ENCODE measurements at regions not wholly inside any gene's neighbourhood (a gene's known extent, or its start where the extent isn't known, plus 50 kb on each side); places are given as distances from the start of the nearest gene placed in this dataset.

DNA sequence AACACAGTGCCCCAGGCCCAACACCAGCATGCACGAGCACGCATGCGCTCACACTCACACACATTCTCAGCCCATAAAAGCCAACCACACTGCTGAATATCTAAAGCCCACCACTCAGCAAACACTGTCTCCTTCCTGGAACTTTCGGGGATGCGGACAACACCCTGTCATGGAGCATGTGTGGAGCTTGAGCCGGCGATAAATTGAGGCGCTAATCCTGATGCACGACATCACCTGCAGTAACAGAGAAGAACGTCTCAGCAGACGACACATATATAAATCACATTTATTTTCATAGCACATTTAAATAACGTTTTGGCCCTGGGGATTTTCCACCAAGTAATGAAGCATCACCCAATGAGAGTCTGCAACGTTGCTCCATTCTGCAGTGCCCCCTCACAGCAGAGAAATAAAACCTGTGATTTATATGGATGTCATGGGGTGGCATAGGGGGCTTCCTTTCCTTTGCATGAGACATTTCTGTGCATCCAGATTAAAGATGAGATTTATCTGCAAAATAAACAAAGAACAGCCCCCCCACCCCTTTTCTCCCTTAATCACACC is 267.7 kb upstream of the NFE2L3 start:
- DNase-seq (ENCODE audit: low read depth in 2 of 2), result no peak

DNA sequence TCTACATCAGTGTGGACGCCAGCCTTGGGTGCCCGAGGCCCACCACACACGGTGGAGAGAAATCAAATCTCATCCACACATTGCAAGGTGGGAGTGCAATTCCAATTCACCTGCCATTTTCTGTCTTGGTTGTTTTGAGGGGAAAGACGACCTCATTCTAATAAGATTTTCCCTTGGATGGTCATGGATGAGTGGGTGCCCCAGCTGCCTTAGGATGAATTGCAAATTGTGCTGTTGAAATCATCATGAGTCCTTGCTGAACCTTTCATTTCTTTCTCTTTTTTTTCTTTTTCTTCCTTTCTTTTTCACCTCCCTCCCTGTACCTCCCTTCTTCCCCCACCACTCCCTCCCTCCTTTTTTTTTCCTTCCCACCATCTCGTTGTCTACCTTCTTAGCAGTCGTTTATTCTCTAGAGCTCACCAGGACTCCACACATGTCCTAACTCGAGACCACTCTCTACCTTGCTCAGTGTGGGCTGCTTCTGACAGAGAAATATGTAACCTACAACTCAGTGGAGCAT is 266.9 kb upstream of the NFE2L3 start:
- DNase-seq (ENCODE audit: low read depth in 2 of 2), result no peak

DNA sequence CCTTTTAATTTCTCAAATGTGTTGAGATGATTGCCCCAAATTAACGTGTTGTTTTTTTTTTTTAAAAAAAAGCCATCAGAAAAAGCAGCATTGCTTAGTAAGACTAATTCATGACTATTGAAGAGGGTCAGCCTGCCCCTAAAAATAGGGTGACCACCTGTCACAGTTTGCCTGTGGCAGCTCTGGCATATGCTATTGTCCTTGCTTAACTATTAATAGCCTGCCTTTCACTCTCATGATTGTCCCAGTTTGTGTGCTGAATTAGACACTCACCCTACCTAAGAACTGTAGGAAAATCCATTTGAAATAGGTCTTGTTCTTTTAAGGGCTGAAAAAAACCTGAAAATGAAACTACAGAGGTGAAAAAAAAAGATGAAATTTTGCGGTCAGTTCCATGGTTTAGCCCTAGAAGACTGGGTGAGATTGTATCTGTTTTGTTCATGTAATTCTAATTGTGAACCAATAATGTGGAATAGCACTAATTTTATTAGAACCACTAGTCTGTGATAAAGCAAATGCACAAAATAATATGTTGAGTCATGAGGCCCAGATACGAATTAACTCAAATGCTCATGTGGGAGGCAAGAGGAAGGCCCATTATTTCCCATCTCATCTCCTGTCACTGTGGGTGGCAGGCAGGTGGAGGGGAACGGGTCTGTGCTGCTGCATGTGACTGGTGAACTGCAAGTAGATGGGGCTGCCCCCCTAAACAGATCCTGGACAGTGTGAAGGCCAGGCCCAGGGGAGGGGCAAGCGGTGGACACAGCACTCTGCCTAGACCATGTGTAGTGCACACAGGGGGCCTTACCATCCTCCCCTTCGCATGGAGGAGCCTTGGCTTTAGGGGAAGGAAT is 265.4 kb upstream of the NFE2L3 start:
- DNase-seq (ENCODE audit: low read depth in 2 of 2), result no peak

DNA sequence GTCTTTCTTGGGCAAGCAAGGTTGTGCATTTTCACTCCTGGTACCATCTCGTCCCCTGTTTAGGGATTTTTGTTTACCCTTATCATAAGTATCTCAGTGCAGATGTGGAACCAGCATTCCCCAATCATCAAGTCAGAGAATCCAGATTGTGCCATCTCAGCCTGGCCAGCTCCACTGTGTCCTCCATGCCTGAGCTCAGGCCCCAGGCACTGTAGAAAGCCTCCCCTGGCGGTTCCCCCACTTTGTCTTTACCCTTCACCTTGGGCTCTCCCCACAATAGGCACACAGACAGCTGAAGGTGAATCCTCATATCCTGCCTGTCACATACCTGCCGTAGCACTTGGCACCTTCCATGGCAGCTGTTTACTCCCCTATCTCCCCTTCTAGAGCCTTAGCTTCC is 264.7 kb upstream of the NFE2L3 start:
- DNase-seq (ENCODE audit: low read depth in 2 of 2), result no peak

GRCh38 chr7:25887795-25888559 is 264.0 kb upstream of the NFE2L3 start:
- DNase-seq (ENCODE audit: low read depth in 2 of 2), result no peak

DNA sequence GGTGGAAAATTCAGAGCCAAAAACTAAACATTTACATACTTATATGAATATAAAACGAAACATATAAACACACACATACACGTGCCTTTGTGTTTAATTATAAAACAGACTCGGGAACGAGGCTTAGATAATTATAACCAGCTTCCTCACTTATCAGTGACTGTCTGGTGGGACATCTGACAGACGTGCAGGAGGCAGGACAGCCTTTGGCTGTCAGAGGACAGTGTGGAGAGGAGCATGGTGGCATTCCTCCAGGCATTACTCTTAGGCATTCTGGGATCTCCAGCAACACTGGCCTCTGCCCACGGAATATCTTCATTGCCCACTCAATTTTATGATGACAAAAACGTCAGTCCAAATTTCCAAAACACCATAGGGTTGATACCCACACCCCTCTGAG is 262.2 kb upstream of the NFE2L3 start:
- DNase-seq (ENCODE audit: low read depth in 2 of 2), result no peak

DNA sequence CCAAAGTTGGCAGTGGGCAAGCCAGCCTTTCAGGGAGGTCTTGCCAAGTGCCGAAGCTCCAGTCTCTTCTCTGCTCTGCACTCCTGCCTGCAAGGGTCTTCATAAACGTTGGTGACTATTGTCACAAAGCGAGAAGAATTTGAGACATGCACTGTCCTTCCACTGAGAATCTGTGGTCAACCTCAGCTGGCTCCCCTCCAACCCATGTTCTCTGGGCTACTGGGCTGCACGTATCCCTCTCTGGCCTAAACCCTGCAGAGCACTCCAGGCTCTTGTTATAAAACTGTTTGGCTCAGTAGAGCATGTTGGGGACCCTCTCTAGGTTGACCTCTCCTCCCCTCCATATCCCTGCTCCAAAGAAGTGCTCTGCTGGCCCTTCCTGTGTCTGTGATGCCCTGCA is 260.4 kb upstream of the NFE2L3 start:
- no peak for DNase-seq (ENCODE audit: low read depth in 2 of 2)

DNA sequence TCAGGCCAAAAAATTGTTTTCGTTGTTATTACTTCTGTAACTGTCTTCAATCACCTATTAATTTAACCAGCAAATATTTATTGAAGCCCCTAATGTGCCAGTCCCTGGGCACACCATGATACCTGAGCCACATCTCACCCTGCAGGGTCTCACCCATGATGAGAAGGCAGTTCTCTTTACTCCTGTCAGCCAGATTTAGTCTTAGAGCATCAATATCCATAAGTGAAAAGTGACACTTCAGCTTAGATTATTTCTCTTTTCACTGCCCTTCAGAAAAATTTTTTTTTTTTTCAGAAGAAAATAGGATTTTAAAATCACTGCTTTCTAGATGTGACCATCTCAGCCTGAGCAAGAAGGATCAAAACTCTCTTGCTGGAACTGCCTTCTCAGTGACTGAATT is 258.6 kb upstream of the NFE2L3 start:
- DNase-seq (ENCODE audit: low read depth in 2 of 2), result no peak

GRCh38 chr7:25894002-25894901 is 257.7 kb upstream of the NFE2L3 start:
- no peak for DNase-seq (ENCODE audit: low read depth in 2 of 2)

DNA sequence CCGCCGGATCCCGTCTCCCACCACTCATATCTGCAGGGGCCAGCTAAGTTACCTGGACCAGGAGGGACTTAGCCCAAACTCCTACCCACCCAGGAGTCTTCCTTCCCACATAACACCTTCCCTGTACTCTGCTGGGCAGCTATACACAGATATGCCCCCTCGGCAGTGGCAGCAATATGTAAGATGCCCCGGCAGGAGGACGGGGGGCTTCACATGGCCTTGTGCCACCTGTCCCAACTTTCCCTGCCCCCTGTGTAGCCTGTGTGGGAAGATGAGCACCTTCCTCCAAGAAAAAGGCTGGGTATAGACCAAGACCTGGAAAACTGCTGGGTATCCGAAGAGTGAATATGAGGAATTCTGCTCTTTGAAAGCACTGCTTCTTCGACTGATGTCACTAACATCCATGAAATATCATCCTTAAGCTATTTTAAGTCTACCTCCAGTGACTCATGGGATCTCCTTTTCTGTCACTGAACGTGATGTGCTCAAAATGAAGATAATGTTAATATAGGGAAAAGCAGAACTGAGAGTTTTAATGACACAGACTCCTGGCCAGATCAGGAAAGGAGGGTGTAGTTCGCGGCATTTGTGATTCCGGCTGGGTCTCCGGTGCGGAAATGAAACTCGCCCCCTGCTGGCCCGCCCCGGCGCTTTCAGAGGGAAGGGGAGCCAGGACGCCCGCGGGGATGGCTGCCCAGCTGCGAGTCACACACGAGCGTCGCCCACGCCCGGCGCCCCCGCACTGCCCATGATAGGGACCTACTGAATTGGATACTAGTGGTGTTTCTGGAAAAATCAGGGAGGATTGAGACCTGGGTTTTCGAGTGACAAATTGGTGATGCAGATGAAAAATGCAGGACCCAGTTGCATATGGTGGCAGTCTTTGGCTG is 256.9 kb upstream of the NFE2L3 start:
- peak; percentile 19 to 31 for DNase-seq (ENCODE audit: low read depth in 2 of 2)

- DNase-seq (ENCODE audit: low read depth in 2 of 2), result no peak
Observed at GRCh38 chr7:25895792-25896171, 256.2 kb upstream of the NFE2L3 start.

DNA sequence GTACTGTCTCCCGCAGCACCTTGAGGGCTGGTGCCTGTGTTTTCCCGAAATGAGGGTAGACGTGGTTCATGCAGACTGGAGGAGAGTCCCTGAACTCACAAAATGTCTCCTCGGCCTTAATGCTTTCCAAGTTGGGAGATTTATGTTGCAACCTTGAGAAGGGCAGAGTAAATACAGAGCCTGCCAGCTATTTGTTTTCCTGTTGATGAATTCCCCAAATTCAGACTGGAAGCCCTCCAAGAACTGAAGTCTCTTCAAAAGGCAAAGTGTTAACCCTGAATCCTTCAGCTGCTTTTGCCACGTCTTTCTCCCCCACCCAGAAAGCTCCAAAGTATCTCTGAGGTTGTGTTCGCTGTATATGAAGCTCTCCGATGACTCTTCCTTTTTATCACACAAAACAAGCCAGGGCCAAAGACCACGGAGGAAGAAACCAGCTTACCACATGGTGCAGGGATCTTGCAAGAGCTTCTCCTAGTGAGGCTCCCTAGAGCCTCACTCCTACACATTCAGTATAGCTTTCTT is 254.7 kb upstream of the NFE2L3 start:
- DNase-seq (ENCODE audit: low read depth in 2 of 2), result no peak

DNA sequence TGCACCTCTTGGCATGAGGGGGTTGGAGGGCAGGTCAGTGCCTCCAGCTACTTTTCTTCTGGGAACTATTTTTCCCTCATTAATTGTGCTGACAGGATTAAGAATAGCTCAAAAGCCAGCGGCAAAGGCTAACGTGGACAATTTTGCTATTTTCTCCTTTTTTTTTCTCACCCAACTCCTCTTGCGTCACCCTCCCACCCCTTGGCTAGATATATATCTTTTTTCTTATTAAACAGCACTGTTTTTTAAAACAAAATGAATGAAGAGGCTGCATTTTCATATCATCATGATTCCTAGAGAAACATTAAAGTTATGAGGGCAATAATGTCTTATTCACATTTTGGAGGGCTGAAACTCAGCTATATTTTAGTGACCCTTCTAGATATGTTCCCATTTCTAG is 251.8 kb upstream of the NFE2L3 start:
- DNase-seq (ENCODE audit: low read depth in 2 of 2), result no peak

- DNase-seq (ENCODE audit: low read depth in 2 of 2), result no peak
Observed at GRCh38 chr7:25900877-25901276, 251.1 kb upstream of the NFE2L3 start.

DNA sequence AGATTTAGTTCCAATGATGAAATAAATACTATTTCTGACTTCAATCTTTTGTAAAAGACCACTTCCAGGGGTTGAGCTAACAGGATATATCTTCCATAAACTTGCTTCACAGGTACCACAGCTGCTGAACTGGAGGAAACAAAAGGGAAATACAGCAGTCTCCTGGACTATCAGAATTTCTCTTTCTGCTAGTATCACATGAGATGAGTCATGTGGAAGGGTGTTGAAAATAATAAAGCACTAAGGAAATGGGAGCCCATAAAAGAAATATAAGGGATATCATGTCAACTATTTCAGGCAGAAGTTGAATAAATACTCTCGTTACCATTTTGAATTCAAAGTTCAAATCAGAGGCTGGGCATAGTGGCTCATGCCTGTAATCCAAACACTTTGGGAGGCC is 250.3 kb upstream of the NFE2L3 start:
- no peak for DNase-seq (ENCODE audit: low read depth in 2 of 2)

- no peak for DNase-seq (ENCODE audit: low read depth in 2 of 2)
Observed at GRCh38 chr7:25906003-25906402, 246.0 kb upstream of the NFE2L3 start.

GRCh38 chr7:25906760-25907159 is 245.2 kb upstream of the NFE2L3 start:
- no peak for DNase-seq (ENCODE audit: low read depth in 2 of 2)

DNA sequence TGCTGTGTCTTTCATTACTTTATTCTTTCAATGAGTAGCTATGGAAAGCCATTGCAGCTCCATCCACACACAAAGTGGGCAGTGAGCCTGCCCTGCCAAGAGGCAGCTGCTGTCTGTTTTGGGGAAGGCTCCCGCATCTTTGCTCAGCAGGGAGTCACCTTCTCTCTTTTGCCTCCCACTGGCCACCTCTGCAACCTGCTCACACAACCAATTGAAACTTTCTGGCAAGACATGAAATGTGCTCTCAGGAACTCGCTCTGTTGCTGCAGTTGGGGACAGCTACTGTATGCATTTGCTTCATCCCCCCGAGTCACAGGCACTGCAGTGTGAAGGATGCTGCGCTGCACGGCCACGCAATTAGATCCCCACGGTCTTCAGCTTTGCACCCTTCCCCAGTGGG is 244.8 kb upstream of the NFE2L3 start:
- DNase-seq (ENCODE audit: low read depth in 2 of 2), result no peak

GRCh38 chr7:25907731-25908130 is 244.3 kb upstream of the NFE2L3 start:
- DNase-seq (ENCODE audit: low read depth in 2 of 2), result no peak

Data from activated CD8-positive, alpha-beta memory T cell treated with anti-CD3 and anti-CD28 coated beads for 4 hours (primary cell).